ENCODE measurements at regions not wholly inside any gene's neighbourhood (a gene's known extent, or its start where the extent isn't known, plus 50 kb on each side); places are given as distances from the start of the nearest gene placed in this dataset.

DNA sequence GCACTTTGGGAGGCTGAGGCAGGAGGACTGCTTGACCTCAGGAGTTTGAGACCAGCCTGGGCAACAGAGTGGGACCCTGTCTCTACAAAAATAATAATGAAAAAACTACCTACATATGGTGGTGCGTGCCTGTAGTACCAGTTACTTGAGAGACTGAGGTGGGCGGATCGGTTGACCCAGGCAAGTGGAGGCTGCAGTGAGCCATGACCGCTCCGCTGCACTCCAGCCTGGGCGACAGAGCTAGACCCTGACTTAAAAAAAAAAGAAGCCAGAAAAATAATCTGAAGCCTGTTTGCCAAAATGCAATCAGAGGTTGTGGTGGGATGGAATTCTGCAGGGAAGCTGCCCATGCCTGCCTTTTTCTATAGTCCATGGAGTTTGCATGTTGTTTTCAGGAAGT is 50.4 kb upstream of the GGTA1 start:
- Histone ChIP-seq H3K9ac (ENCODE audit: low read length) (no peak overlapping the region), H3K27me3 (ENCODE audit: control insufficient read depth, insufficient read depth, low read length) (no peaks in the 10 kb centered on the region), H3K27ac (ENCODE audit: low read depth, low read length) (no peak overlapping the region), H3K4me1 (ENCODE audit: control insufficient read depth, insufficient read depth, low read length) (peaks cover 8% of the 10 kb centered on the region), H3K4me3 (ENCODE audit: low read length) (no peak overlapping the region), H3K36me3 (ENCODE audit: control insufficient read depth, insufficient read depth, low read length) (no peaks in the 10 kb centered on the region)

DNA sequence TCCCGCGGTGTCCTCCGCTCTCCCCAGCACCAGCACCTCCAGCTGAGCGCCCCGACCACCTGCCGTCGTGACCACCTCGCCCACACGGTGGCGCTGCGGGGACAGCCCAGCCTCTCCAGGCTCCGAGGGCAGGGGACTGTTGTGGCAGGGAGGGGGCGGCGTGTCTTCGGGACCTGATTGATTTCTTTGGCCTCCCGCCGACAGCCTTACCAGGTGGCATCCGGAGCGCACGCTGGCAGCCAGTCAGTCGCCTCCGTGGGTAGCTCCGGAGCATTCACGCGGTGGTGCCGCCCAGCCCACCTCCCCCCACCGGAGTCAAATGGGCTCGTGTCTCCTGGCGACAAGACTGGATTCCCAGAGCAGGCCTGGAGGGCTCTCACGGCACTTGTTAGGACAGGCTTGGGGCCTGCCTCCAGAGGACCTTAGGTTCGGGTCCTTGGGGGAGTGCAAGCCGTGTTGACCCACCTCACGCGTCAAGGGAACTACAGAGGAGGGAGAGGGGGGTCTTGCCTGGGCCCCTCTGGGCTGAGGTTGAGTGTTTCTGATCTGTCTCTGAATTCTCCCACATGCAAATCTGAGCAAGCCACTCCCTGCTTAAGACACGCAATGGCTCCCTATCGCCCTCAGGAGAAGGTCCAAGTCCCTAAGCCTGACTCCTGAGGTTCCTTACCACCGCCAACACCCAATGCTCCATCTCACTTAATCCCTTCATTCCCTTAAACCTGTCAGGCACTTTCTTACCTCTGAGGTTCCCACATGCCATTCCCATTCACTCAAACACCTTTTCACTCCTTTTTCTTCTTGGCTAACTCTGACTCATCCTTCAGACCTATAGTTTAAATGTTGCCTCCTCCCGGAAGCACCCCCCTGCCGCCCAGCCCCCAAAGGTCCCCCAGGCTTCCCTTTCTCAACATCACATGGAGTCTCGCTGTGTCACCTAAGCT is 51.2 kb upstream of the GGTA1 start:
- H3K27ac ChIP-seq (ENCODE audit: low read depth, low read length): no peak overlapping the region

DNA sequence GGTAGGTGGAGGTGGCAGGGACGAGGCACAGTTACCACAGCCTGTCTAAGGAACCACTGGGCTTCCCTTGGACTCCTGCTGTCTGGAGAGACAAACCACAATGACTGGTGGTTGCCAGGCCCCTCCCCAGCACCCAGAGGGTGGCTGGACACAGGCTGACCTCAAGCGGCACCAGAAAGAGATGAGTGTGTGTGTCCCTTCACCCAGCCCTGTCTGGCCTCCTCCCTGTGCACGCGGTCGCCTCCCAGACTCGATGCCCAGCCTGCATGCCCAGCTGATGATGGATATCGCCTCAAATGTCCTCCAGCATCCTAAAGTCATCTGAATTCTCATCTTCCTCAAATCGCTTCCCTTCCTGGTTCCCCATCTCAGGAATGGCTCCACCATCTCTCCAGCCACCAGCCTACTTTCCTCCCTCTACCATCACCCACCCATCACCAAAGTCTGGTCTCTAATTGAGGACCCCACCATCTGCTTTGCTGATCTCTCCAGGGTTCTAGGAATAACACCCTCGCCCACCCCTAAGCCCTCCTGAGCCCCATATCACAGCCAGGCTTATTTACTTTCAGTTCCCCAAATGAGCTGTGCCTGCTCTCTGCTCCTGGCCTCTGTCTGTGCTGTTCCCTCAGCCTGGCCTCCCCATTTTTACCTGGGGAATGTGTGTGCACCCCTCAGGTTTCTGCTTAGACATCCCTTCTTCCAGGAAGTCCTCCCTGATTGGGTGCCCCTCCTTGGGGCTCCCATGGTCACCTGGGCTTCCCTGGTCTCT is 52.5 kb upstream of the GGTA1 start:
- no peaks in the 10 kb centered on the region for H3K36me3 ChIP-seq (ENCODE audit: control insufficient read depth, insufficient read depth, low read length)
- no peak overlapping the region for H3K27ac ChIP-seq (ENCODE audit: low read depth, low read length)
- no peak overlapping the region for H3K9ac ChIP-seq (ENCODE audit: low read length)
- no peak overlapping the region for H3K4me3 ChIP-seq (ENCODE audit: low read length)
- H3K27me3 ChIP-seq (ENCODE audit: control insufficient read depth, insufficient read depth, low read length): no peaks in the 10 kb centered on the region
- peaks cover 11% of the 10 kb centered on the region for H3K4me1 ChIP-seq (ENCODE audit: control insufficient read depth, insufficient read depth, low read length)

More for the DNA sequence above, 51.2 kb upstream of the GGTA1 start:
- Histone ChIP-seq H3K4me3 (ENCODE audit: low read length) (peak overlapping the region; percentile 53), H3K36me3 (ENCODE audit: control insufficient read depth, insufficient read depth, low read length) (no peaks in the 10 kb centered on the region), H3K9ac (ENCODE audit: low read length) (no peak overlapping the region), H3K27me3 (ENCODE audit: control insufficient read depth, insufficient read depth, low read length) (no peaks in the 10 kb centered on the region), H3K4me1 (ENCODE audit: control insufficient read depth, insufficient read depth, low read length) (peaks cover 6% of the 10 kb centered on the region)

DNA sequence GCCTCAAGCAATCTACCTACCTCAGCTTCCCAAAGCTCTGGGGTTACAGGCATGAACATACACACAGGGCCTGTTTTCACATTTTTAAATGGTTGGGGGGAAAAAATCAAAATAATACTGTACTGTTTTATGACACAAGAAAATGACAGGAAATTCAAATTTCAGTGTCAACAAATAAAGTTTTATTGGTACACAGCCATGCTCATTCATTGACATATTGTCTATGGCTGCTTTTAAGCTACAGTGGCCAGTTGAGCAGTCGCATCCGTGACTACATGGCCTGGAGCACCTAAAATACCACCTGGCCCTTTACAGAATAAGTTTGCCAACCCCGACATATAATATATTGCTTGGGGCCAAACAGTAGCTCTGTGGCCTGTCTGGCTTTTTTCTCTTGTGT is 56.4 kb upstream of the GGTA1 start:
- Histone ChIP-seq H3K27ac (ENCODE audit: low read depth, low read length) (peak overlapping the region; percentile 21), H3K4me1 (ENCODE audit: control insufficient read depth, insufficient read depth, low read length) (peaks cover 23% of the 10 kb centered on the region)

DNA sequence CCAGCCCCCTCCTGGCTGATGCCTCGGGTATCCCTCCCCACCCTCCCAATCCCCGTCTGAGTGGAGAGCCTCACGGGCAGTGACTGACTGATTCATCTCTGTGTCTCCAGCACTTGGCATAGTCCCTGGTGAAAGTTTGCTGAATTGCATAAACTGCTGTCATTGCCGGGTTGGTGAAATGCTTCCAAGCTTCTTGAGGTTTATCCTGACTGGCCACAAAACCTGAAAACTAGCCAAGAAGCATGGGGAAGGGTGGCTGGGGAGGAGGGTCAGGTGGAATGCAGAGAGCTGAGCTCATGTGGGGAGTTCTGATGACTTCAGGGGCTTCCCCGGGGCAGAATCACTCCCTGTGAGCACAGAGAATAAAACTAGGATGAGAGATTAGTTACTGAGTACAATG is 56.9 kb upstream of the GGTA1 start:
- Histone ChIP-seq H3K36me3 (ENCODE audit: control insufficient read depth, insufficient read depth, low read length) (no peaks in the 10 kb centered on the region), H3K9ac (ENCODE audit: low read length) (no peak overlapping the region), H3K27ac (ENCODE audit: low read depth, low read length) (peak overlapping the region; percentile 79), H3K4me3 (ENCODE audit: low read length) (no peak overlapping the region), H3K4me1 (ENCODE audit: control insufficient read depth, insufficient read depth, low read length) (peaks cover 23% of the 10 kb centered on the region), H3K27me3 (ENCODE audit: control insufficient read depth, insufficient read depth, low read length) (no peaks in the 10 kb centered on the region)

More for the DNA sequence above, 56.4 kb upstream of the GGTA1 start:
- Histone ChIP-seq H3K9ac (ENCODE audit: low read length) (no peak overlapping the region), H3K4me3 (ENCODE audit: low read length) (no peak overlapping the region), H3K36me3 (ENCODE audit: control insufficient read depth, insufficient read depth, low read length) (no peaks in the 10 kb centered on the region), H3K27me3 (ENCODE audit: control insufficient read depth, insufficient read depth, low read length) (no peaks in the 10 kb centered on the region)

DNA sequence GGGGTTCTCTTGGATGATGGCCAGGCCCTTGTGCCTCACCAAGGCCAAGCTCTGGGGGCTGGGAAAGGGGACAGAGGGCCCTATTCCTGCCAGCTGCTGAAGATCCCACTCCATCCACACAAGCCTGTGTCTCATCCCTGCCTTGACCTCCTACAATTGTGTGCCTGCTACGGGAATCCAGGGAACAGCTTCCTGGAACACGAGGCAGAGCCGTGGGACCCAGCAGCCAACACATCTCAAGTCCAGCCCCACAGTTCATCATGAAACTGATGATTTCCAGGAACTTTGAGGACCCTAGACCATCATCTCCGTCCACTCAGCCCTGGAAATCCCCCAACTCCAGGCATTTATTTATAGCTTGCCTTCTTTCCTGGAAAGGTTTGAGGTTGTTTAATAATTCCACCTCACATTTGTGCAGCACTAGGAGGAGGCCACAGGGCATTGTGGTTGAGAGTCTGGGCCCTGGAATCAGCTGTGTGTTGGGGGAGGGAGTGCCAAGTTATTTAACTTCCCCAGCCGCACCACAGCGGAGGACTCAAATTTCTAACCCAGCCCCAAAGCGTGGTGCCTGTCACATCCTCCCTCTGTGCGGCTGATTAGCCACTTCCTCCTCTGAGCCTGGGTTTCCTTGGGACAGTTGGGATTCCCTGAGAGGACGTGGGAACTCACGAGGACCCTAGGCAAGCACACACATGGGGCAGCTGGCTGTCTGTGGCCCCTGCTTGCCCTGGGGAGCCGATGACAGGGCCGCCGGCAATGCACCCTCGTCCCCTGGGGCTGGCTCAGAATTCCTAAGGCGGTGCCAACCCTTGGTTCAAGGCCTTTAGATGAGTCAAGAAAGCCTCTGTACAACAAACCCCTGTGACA is 58.2 kb upstream of the GGTA1 start:
- Histone ChIP-seq H3K27me3 (ENCODE audit: control insufficient read depth, insufficient read depth, low read length) (no peaks in the 10 kb centered on the region), H3K4me3 (ENCODE audit: low read length) (no peak overlapping the region), H3K4me1 (ENCODE audit: control insufficient read depth, insufficient read depth, low read length) (peaks cover 23% of the 10 kb centered on the region), H3K9ac (ENCODE audit: low read length) (no peak overlapping the region), H3K36me3 (ENCODE audit: control insufficient read depth, insufficient read depth, low read length) (no peaks in the 10 kb centered on the region), H3K27ac (ENCODE audit: low read depth, low read length) (peak overlapping the region; percentile 79)

DNA sequence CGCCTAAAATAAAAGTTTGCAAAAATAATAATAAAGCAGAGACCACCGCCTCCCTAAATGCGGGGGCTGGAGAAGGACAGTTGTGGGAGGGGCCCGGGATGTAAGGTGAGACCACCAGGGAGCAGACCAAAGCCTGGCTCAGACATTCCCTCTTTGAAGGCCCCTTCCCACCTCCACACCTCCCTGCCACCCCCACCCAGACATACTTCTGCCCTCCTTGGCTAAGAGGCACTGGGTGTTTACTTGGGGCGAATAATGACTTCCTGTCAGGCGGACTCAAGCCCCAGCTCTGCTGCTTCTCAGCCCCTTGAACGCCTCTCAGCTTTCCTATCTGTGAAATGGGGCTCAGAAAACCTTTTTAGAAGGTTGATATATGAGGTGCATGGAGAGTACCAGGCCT is 58.8 kb upstream of the GGTA1 start:
- peaks cover 23% of the 10 kb centered on the region for H3K4me1 ChIP-seq (ENCODE audit: control insufficient read depth, insufficient read depth, low read length)
- H3K36me3 ChIP-seq (ENCODE audit: control insufficient read depth, insufficient read depth, low read length): no peaks in the 10 kb centered on the region
- no peaks in the 10 kb centered on the region for H3K27me3 ChIP-seq (ENCODE audit: control insufficient read depth, insufficient read depth, low read length)
- no peak overlapping the region for H3K4me3 ChIP-seq (ENCODE audit: low read length)
- H3K27ac ChIP-seq (ENCODE audit: low read depth, low read length): peak overlapping the region; percentile 79
- H3K9ac ChIP-seq (ENCODE audit: low read length): no peak overlapping the region

DNA sequence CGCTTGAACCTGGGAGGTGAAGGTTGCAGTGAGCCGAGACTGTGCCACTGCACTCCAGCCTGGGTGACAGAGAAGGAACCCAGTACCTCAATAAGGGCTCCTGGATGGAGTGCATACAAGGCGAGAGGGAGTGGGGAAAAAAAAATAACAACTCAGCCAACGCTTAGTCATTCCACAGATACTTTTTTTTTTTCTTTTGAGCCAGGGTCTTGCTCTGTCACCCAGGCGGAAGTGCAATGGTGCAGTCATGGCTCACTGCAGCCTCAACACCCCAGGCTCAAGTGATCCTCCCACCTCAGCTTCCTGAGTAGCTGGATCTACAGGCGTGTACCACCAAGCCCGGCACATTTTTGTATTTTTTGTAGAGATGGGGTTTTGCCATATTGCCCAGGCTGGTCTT is 59.5 kb upstream of the GGTA1 start:
- no peak overlapping the region for H3K27ac ChIP-seq (ENCODE audit: low read depth, low read length)
- H3K36me3 ChIP-seq (ENCODE audit: control insufficient read depth, insufficient read depth, low read length): no peaks in the 10 kb centered on the region
- no peak overlapping the region for H3K4me3 ChIP-seq (ENCODE audit: low read length)
- peaks cover 23% of the 10 kb centered on the region for H3K4me1 ChIP-seq (ENCODE audit: control insufficient read depth, insufficient read depth, low read length)
- no peak overlapping the region for H3K9ac ChIP-seq (ENCODE audit: low read length)
- H3K27me3 ChIP-seq (ENCODE audit: control insufficient read depth, insufficient read depth, low read length): no peaks in the 10 kb centered on the region

DNA sequence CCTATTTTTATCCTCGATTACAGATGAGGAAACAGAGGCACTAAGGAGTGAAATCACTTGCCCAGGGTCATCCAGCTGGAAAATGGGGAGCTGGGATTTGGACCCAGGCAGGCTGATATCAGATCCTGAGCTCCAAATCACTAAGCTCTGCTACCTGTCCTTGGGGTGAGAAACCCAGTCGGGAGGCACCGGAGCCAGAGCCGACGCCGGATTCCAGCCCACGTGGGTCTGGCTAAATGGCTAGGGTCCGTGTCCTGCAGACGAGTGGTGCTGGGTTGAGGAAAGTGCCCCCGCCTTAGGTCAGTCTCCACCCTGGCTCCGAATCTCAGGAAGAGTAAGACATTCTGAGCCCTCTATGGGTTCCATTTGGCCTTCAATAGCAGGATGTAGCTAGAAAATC is 61.3 kb upstream of the GGTA1 start:
- Histone ChIP-seq H3K27me3 (ENCODE audit: control insufficient read depth, insufficient read depth, low read length) (no peaks in the 10 kb centered on the region), H3K27ac (ENCODE audit: low read depth, low read length) (no peak overlapping the region), H3K9ac (ENCODE audit: low read length) (no peak overlapping the region), H3K4me1 (ENCODE audit: control insufficient read depth, insufficient read depth, low read length) (peaks cover 26% of the 10 kb centered on the region), H3K36me3 (ENCODE audit: control insufficient read depth, insufficient read depth, low read length) (no peaks in the 10 kb centered on the region), H3K4me3 (ENCODE audit: low read length) (no peak overlapping the region)

DNA sequence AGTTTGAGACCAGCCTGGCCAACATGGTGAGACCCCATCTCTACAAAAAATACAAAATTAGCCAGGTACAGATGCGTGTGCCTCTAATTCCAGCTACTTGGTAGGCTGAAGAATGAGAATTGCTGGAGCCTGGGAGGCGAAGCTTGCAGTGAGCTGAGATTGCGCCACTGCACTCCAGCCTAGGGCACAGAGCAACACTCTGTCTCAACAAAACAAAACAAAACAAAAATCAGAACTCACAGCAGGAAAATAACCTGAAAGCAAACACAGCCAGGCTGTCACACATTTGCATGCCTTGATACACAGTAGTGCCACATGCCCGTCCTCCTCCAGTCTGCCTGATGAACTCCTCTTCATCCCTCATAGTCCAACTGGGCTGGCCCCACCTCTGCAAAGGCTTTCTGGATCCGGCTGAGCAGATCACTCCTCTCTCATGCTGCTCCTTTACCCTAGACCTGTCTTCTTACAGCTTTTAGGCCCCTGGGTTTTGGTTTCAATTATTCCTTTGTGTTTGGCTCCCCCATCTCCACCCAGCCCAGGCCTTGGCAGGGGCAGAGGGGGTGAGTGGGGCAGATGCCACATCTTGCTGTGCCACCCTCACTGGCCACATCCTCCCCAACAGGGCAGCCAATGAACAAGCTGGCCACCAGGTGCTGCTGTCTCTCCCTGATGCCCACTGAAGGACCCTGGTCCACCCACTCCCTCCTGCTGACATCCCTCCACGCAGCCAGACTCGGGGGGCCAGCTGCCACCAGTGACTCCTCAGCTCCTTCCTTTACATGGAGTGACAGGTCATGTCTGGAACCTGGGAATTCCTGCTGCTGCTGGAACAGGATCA is 62.0 kb upstream of the GGTA1 start:
- Histone ChIP-seq H3K36me3 (ENCODE audit: control insufficient read depth, insufficient read depth, low read length) (no peaks in the 10 kb centered on the region), H3K9ac (ENCODE audit: low read length) (no peak overlapping the region), H3K4me3 (ENCODE audit: low read length) (no peak overlapping the region), H3K27ac (ENCODE audit: low read depth, low read length) (no peak overlapping the region), H3K27me3 (ENCODE audit: control insufficient read depth, insufficient read depth, low read length) (no peaks in the 10 kb centered on the region), H3K4me1 (ENCODE audit: control insufficient read depth, insufficient read depth, low read length) (peaks cover 27% of the 10 kb centered on the region)

DNA sequence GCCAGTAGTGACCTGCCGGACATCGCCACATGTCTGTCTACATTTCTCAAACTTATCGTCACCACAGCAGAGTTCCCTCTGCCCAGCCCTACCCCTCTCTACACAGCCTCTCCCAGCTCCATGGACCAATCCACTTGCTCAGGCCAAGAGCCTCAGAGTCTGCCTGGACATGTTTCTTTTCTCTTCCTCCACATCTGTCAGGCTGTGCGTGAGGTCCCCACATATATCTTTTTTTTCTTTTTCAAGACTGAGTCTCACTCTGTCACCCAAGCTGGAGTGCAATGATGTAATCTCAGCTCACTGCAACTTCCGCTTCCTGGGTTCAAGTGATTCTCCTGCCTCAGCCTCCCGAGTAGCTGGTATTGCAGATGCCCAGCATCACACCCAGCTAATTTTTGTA is 62.7 kb upstream of the GGTA1 start:
- no peaks in the 10 kb centered on the region for H3K36me3 ChIP-seq (ENCODE audit: control insufficient read depth, insufficient read depth, low read length)
- no peak overlapping the region for H3K27ac ChIP-seq (ENCODE audit: low read depth, low read length)
- H3K4me1 ChIP-seq (ENCODE audit: control insufficient read depth, insufficient read depth, low read length): peaks cover 23% of the 10 kb centered on the region
- H3K27me3 ChIP-seq (ENCODE audit: control insufficient read depth, insufficient read depth, low read length): no peaks in the 10 kb centered on the region
- H3K4me3 ChIP-seq (ENCODE audit: low read length): no peak overlapping the region
- H3K9ac ChIP-seq (ENCODE audit: low read length): no peak overlapping the region

Measured in rectal smooth muscle tissue (tissue), 1 donor.